ENCODE measurements at regions not wholly inside any gene's neighbourhood (a gene's known extent, or its start where the extent isn't known, plus 50 kb on each side); places are given as distances from the start of the nearest gene placed in this dataset.
"Not testable (repeated sequence)": the region's sequence is repeated elsewhere in the genome, so short reads cannot be mapped to it uniquely, and the experiment has no call there.

GRCh38 chr3:198096015-198096414 lies 136.0 kb downstream of the LMLN start:
- DNase-seq = no peak

GRCh38 chr3:198097048-198097447 lies 137.0 kb downstream of the LMLN start:
- DNase-seq = no peak

GRCh38 chr3:198098661-198099081 lies 138.7 kb downstream of the LMLN start:
- DNase-seq = not testable (repeated sequence)

- not testable (repeated sequence) for DNase-seq
These were observed 143.1 kb downstream of the LMLN start for GRCh38 chr3:198103070-198103469.

GRCh38 chr3:198106265-198106664 lies 146.2 kb downstream of the LMLN start:
- no peak for DNase-seq

- DNase-seq = no peak
These were observed 148.1 kb downstream of the LMLN start for GRCh38 chr3:198107840-198108734.

GRCh38 chr3:198109883-198110282 lies 149.9 kb downstream of the LMLN start:
- DNase-seq = no peak

GRCh38 chr3:198112031-198112430 lies 152.0 kb downstream of the LMLN start:
- no peak for DNase-seq

- peak; percentile 53 for DNase-seq
These were observed 153.4 kb downstream of the LMLN start for GRCh38 chr3:198113206-198114053.

GRCh38 chr3:198114516-198114915 lies 154.5 kb downstream of the LMLN start:
- not testable (repeated sequence) for DNase-seq

- not testable (repeated sequence) for DNase-seq
These were observed 162.2 kb downstream of the LMLN start for GRCh38 chr3:198122184-198122583.

- not testable (repeated sequence) for DNase-seq
These were observed 177.2 kb downstream of the LMLN start for GRCh38 chr3:198137038-198137835.

- not testable (repeated sequence) for DNase-seq
These were observed 178.2 kb downstream of the LMLN start for GRCh38 chr3:198138205-198138604.

GRCh38 chr3:198139037-198139436 lies 179.0 kb downstream of the LMLN start:
- DNase-seq = not testable (repeated sequence)

- not testable (repeated sequence) for DNase-seq
These were observed 179.6 kb downstream of the LMLN start for GRCh38 chr3:198139513-198140167.

- DNase-seq = not testable (repeated sequence)
These were observed 183.5 kb downstream of the LMLN start for GRCh38 chr3:198143300-198144137.

GRCh38 chr3:198145231-198145784 lies 185.3 kb downstream of the LMLN start:
- not testable (repeated sequence) for DNase-seq

GRCh38 chr3:198146070-198146469 lies 186.1 kb downstream of the LMLN start:
- DNase-seq = not testable (repeated sequence)

- not testable (repeated sequence) for DNase-seq
These were observed 186.6 kb downstream of the LMLN start for GRCh38 chr3:198146559-198147164.

GRCh38 chr3:198147213-198147612 lies 187.2 kb downstream of the LMLN start:
- DNase-seq = not testable (repeated sequence)

Measured in eye (tissue), 1 donor.